ENCODE measurements at regions not wholly inside any gene's neighbourhood (a gene's known extent, or its start where the extent isn't known, plus 50 kb on each side); places are given as distances from the start of the nearest gene placed in this dataset.
"Not testable (repeated sequence)": the region's sequence is repeated elsewhere in the genome, so short reads cannot be mapped to it uniquely, and the experiment has no call there.

GRCh38 chr1:101122452-101123166 lies 97.0 kb upstream of the DPH5 start:
- DNase-seq: no peak

DNA sequence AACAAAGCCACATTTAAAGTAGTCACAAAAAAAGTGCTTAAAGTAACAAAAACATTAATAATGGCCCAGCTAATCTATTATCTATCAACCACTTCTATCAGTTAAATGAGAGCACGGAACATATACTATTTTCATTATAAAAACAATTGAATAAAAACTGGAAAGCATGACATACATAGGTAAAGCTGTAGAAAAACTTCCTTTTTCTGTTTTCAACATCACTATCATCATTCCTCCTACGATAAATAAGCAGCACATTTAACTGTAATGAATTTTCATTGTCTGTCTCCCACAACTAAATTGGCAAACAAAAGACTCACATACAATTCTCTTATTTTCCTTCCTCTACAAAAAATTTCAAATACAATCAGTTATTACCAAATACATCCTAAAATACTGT lies 96.4 kb upstream of the DPH5 start:
- no peak for DNase-seq

GRCh38 chr1:101121504-101121903 lies 95.9 kb upstream of the DPH5 start:
- no peak for DNase-seq

DNA sequence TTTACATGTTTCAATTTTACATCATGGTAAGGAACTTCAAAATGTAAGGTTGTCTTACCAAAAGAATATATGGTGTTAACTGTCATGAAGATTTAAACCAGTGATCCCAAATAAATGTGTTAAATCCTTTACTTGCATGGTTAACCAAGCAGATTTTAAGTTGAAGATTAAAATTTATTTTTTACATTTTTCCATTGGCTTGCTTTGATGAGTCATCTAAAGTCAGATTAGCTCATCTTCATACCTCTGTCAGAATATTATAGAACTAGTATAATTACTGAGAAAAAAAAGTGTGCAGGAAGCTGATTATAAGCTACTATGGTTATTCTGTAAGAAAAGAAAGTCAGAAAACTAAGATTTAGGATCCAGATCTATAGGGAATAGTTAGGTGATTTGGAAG lies 95.3 kb upstream of the DPH5 start:
- no peak for DNase-seq

GRCh38 chr1:101119289-101119688 lies 93.7 kb upstream of the DPH5 start:
- DNase-seq: no peak

DNA sequence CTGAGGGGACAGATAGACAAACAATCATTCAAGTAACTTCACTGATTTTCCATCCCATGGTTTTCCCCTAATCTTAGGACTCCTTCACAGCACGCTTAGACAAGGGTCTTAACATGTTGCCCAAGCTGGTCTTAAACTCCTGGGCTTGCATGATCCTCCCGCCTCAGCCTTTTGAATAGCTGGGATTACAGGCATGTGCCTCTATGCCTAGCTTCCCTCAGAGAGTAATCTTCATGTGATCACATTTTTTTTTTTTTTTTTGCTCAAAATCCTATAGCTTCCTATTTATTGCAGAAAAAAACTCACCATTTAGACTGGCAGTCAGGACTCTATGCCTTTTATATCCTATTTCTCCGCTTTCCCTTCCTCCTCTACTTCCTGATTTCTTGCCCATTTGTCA lies 90.4 kb upstream of the DPH5 start:
- DNase-seq: no peak

DNA sequence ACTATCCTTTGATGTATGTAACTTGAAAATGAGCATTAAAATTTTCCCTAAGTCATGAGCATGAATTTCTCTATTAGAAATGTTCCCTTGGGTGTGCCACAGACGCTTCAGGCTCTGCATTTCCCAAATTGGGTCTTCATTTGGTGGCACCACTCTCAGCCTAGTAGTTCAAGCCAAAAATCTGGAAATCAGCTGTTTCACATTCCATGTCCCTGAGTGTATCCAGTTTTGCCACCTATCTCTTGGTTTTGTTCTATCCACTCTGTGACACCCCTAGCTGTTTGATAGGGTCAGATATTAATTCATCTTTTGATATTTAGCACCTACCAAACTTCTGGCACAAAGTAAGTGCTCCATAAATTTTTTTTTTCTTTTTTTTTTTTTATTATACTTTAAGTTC lies 89.5 kb upstream of the DPH5 start:
- DNase-seq: no peak

GRCh38 chr1:101114128-101114527 lies 88.5 kb upstream of the DPH5 start:
- DNase-seq: not testable (repeated sequence)

DNA sequence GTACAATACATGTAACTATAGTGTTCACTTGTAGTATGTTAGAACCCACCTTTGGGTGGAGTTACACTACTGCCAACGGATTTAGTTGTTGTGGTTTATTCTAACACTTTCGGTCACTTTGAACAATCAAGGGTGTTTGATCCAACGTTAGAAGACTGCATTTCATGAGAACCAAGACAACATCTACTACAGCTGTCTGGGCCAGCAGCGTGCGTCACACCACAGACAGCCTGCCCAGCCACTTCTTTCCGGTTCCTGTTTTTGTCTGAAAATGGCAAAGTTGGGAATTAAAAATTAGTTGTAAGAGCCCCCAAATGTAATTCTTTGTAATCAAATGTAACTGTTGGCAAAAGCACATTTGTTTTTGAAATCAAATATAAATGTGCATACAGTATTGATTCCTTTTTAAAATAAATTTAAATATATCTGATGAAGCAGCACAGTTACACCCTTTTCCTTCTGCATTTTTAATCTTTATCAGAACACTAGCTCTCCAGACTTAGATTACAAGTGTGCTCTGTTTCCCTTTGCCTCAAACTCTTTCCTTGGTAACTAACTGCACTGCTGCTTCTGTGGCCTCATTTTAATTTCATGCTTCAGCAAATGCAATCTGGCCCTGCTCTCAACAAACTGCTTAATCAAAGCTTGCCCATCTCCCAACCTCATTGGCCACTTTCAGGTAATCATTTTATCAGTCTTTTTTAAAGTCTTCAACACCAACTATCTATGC lies 86.6 kb upstream of the DPH5 start:
- no peak for DNase-seq

DNA sequence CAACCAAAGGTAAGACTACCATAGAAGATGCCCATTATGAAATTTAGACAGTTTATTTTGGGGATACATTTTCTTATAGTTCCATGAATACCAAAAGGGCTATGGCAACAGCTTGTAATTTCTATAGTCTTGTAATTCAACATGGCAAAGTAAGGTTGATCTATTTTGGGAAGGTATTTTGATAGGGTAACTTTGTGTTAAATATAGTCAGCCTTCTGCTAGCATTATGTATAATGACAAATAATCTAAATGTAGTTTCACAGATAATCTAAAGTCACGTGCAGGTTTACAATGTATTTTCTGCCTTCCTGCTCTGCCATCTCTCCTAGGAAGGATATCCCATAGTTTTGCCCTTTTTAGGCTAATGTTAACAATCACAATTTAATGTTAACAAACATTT lies 85.9 kb upstream of the DPH5 start:
- no peak for DNase-seq

GRCh38 chr1:101109791-101110190 lies 84.2 kb upstream of the DPH5 start:
- no peak for DNase-seq

DNA sequence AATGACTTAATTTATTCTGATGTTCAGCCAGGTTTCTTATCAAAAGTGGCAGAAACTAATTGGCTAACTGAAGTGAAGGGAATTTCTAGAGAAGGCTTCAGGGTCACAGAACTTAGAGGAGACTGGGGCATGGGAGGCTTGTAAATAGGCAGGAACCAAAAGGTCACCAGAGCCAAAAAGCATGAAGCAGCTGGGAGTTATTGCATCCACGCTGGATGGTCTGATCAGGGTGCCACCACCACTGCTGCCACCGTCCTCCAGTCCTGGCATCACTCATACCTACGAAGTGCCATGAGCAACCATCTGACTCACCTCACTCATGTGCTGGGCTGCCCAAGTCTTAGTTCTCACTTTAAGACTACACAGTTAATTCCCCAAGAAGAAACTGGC lies 82.5 kb upstream of the DPH5 start:
- no peak for DNase-seq

- DNase-seq: no peak
Measured at GRCh38 chr1:101107496-101108110, 82.0 kb upstream of the DPH5 start.

- DNase-seq: no peak
Measured at GRCh38 chr1:101105877-101106276, 80.3 kb upstream of the DPH5 start.

GRCh38 chr1:101102426-101103156 lies 77.0 kb upstream of the DPH5 start:
- DNase-seq: no peak

- DNase-seq: no peak
Measured at GRCh38 chr1:101101360-101101759, 75.8 kb upstream of the DPH5 start.

DNA sequence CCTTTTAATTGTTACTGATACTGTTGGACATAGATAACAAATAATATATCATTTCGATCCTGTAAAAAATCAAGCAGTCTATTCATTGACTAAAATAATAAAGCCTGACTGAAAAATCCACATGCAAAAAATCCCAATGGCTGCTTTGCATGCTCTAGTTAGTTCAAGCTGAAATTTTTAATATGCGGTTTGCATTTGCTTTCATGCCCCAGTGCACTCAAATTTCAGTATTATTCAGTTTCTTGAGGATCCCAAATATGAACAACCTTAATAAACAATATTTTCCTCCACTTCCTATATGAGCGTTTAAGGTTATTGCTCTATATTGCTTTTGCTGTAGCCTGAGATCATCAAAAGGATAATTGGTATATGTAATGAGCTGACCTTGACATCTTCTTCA lies 75.1 kb upstream of the DPH5 start:
- no peak for DNase-seq

DNA sequence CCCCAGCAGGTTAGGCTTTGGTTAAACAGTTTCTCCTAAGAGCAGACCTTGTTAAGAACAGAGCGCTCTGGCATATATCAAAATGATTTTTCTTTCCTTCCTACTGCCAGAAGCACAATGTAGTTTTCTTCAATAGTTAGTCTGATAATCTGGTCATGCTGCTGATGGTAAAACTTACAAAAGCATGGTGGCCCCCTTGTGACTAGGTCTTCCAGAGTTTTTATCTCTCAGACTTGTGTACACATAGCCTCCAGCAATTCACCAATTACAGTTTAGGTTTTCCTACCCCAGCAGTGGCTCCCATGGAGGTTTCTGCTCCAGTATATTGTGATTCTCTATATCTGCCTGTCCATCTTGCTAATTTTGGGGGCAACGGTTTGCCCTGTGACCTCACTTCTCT lies 73.3 kb upstream of the DPH5 start:
- DNase-seq: no peak

DNA sequence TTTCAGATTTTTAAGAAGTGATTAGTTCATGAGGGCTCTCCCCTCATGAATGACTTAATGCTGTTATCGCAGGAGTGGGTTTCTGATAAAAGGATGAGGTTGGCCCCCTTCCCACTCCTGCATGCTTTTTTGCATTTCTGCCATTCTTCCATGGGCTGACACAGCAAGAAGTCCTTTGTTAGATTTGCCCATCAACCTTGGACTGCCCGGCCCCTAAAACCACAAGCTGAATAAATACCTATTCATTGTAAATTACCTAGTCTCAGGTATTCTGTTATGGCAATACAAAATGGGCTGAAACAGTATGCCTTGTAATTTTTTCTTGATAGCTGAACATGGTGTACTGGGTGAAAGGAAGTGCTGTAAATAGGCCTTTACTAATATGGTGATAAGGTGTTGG lies 72.7 kb upstream of the DPH5 start:
- no peak for DNase-seq

GRCh38 chr1:101089613-101090338 lies 64.2 kb upstream of the DPH5 start:
- no peak for DNase-seq

DNA sequence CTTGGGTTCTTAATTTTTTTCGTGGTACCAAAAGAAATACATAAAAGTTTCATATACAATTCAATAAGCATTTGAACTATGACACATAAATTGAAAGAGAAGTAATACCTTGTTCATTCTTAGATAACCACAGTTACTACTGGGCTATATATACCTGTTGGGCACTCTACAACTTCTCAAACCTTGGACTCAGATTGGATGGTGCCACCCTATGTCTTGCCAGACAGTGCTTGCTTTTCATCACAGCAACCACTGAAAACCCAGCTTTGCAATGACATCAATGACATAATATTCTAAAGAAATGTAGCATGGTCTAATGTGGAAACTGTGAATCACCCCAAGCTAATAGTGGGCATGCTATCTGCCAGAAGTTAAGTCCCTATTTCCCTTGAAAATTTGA lies 62.8 kb upstream of the DPH5 start:
- DNase-seq: no peak

GRCh38 chr1:101086783-101087182 lies 61.2 kb upstream of the DPH5 start:
- DNase-seq: no peak

All from DMS79 treated with DMSO at 0.1 percent for 48 hours (cell line).